Panc1 (cell line): ENCODE measurements at regions not wholly inside any gene's neighbourhood (a gene's known extent, or its start where the extent isn't known, plus 50 kb on each side); places are given as distances from the start of the nearest gene placed in this dataset.

Experiments used
- POLR2AphosphoS5 ChIP-seq: IDR thresholded peaks from 2 replicates; pipeline ENCODE4 v1.6.1; 2012; ENCODE audit warnings: mild to moderate bottlenecking, low read depth, low read length, moderate library complexity
- SIN3A ChIP-seq: IDR thresholded peaks from 2 replicates; pipeline ENCODE4 v1.6.1; 2012; ENCODE audit warnings: low read depth, mild to moderate bottlenecking, low read length, moderate library complexity, borderline replicate concordance; ENCODE audit not compliant: insufficient read depth
- TF ChIP-seq, protein P1 (sequence below): fragments of 450-650 bp; IDR thresholded peaks from 2 replicates; pipeline ENCODE4 v1.5.1; 2017; ENCODE audit warnings: mild to moderate bottlenecking
- TF ChIP-seq, protein P2 (sequence below), 2 experiments: IDR thresholded peaks; 2 replicates each; pipeline ENCODE4 v1.6.1; 2011 to 2012; ENCODE audit warnings: low read depth in 2 of 2, control low read depth in 1 of 2, low read length in 1 of 2, mild to moderate bottlenecking in 1 of 2, moderate library complexity in 1 of 2; ENCODE audit not compliant: insufficient read depth in 1 of 2

DNA sequence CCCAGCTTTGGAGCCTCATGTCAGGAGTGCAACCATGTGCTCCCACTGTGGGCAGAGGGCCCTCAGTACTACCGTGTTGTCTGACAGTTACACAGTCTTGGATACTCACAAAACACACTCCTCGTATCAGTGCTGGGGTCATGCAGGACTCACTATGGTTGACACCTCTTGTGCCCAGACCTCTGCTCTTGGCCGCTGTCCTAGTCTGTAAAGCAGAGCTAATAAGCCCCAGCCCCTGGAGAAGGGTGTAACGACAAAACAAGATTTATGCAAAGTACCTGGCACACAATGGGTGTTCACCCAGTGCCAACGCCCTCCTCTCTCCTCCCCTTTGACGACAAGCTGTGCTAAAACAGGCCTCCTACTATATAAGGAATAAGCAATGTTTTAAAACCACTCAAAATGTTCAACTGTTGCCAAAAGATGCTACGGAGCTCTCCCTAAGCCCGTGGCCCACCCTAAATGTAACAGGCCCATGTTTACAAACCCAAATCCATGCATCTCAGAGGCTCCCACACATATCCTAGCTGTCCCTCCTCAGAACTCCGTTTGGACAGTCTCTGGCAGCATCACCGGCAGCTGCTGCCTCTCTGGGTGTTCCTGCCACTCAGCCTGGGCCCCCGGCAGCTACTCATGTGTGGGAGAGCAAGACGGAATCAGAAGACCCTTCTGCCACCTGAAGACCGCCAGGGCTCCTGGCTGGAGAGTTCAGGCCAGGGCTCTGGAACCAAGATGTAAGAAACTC, 65.8 kb downstream of the MRPL46 start:
- TF ChIP-seq SIN3A (no peak), POLR2AphosphoS5 (no peak)
- TF ChIP-seq, protein P1, sequence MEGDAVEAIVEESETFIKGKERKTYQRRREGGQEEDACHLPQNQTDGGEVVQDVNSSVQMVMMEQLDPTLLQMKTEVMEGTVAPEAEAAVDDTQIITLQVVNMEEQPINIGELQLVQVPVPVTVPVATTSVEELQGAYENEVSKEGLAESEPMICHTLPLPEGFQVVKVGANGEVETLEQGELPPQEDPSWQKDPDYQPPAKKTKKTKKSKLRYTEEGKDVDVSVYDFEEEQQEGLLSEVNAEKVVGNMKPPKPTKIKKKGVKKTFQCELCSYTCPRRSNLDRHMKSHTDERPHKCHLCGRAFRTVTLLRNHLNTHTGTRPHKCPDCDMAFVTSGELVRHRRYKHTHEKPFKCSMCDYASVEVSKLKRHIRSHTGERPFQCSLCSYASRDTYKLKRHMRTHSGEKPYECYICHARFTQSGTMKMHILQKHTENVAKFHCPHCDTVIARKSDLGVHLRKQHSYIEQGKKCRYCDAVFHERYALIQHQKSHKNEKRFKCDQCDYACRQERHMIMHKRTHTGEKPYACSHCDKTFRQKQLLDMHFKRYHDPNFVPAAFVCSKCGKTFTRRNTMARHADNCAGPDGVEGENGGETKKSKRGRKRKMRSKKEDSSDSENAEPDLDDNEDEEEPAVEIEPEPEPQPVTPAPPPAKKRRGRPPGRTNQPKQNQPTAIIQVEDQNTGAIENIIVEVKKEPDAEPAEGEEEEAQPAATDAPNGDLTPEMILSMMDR, result no peak
- TF ChIP-seq, protein P2, sequence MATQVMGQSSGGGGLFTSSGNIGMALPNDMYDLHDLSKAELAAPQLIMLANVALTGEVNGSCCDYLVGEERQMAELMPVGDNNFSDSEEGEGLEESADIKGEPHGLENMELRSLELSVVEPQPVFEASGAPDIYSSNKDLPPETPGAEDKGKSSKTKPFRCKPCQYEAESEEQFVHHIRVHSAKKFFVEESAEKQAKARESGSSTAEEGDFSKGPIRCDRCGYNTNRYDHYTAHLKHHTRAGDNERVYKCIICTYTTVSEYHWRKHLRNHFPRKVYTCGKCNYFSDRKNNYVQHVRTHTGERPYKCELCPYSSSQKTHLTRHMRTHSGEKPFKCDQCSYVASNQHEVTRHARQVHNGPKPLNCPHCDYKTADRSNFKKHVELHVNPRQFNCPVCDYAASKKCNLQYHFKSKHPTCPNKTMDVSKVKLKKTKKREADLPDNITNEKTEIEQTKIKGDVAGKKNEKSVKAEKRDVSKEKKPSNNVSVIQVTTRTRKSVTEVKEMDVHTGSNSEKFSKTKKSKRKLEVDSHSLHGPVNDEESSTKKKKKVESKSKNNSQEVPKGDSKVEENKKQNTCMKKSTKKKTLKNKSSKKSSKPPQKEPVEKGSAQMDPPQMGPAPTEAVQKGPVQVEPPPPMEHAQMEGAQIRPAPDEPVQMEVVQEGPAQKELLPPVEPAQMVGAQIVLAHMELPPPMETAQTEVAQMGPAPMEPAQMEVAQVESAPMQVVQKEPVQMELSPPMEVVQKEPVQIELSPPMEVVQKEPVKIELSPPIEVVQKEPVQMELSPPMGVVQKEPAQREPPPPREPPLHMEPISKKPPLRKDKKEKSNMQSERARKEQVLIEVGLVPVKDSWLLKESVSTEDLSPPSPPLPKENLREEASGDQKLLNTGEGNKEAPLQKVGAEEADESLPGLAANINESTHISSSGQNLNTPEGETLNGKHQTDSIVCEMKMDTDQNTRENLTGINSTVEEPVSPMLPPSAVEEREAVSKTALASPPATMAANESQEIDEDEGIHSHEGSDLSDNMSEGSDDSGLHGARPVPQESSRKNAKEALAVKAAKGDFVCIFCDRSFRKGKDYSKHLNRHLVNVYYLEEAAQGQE (IDR thresholded peaks at IDR 0.05; ENCODE audit: insufficient read depth in 1 of 2, low read depth in 2 of 2, low read length in 1 of 2), result no peak
